ENCODE measurements at regions not wholly inside any gene's neighbourhood (a gene's known extent, or its start where the extent isn't known, plus 50 kb on each side); places are given as distances from the start of the nearest gene placed in this dataset.

GRCh38 chr4:134326866-134327265 lies 125.3 kb upstream of the PABPC4L start:
- no peaks in the 10 kb centered on the region for H3K27me3 ChIP-seq
- no peak for TF ChIP-seq CTCF (IDR thresholded peaks at IDR 0.05)
- TF ChIP-seq POLR2AphosphoS5 (IDR thresholded peaks at IDR 0.05) = no peak
- no peak for TF ChIP-seq EP300 (IDR thresholded peaks at IDR 0.05)
- no peak for TF ChIP-seq POLR2A (IDR thresholded peaks at IDR 0.05)
- no peaks in the 10 kb centered on the region for H3K9me3 ChIP-seq
- WGBS, 2 donors (ENCODE audit: low coverage in 1 of 2) = 93 to 94% methylated on average over 12 to 13 of the region's 16 CpGs
- no peak overlapping the region for H3K27ac ChIP-seq
- H3K36me3 ChIP-seq = no peaks in the 10 kb centered on the region
- no peak overlapping the region for H3K4me3 ChIP-seq
- H3K4me1 ChIP-seq = no peaks in the 10 kb centered on the region
- ATAC-seq = no peak

GRCh38 chr4:134324179-134324578 lies 122.6 kb upstream of the PABPC4L start:
- ATAC-seq = no peak
- Histone ChIP-seq H3K36me3 (no peaks in the 10 kb centered on the region), H3K9me3 (no peaks in the 10 kb centered on the region), H3K4me1 (no peaks in the 10 kb centered on the region), H3K4me3 (no peak overlapping the region), H3K27ac (no peak overlapping the region), H3K27me3 (no peaks in the 10 kb centered on the region)
- WGBS, 2 donors (ENCODE audit: low coverage in 1 of 2) = 70 to 86% methylated on average over 1 of the region's 1 CpG
- TF ChIP-seq POLR2AphosphoS5 (IDR thresholded peaks at IDR 0.05) = no peak
- TF ChIP-seq CTCF (IDR thresholded peaks at IDR 0.05) = no peak
- TF ChIP-seq EP300 (IDR thresholded peaks at IDR 0.05) = no peak
- no peak for TF ChIP-seq POLR2A (IDR thresholded peaks at IDR 0.05)

- ATAC-seq = no peak
- Histone ChIP-seq H3K4me1 (no peaks in the 10 kb centered on the region), H3K9me3 (peaks cover 0 to 6% (median 0%) of the 10 kb centered on the region in 3 donors), H3K27me3 (no peaks in the 10 kb centered on the region), H3K4me3 (no peak overlapping the region), H3K36me3 (no peaks in the 10 kb centered on the region), H3K27ac (no peak overlapping the region)
- TF ChIP-seq CTCF (IDR thresholded peaks at IDR 0.05) (no peak), EP300 (IDR thresholded peaks at IDR 0.05) (no peak), POLR2AphosphoS5 (IDR thresholded peaks at IDR 0.05) (no peak), POLR2A (IDR thresholded peaks at IDR 0.05) (no peak)
- 32 to 75% methylated on average over 1 to 2 of the region's 2 CpGs for WGBS, 2 donors (ENCODE audit: low coverage in 1 of 2)
Measured at GRCh38 chr4:134320048-134320447, 118.5 kb upstream of the PABPC4L start.

GRCh38 chr4:134313591-134313990 lies 112.0 kb upstream of the PABPC4L start:
- ATAC-seq = no peak
- Histone ChIP-seq H3K9me3 (peaks cover 0 to 6% (median 0%) of the 10 kb centered on the region in 3 donors), H3K4me3 (no peak overlapping the region), H3K27me3 (no peaks in the 10 kb centered on the region), H3K36me3 (no peaks in the 10 kb centered on the region), H3K4me1 (no peaks in the 10 kb centered on the region), H3K27ac (no peak overlapping the region)
- WGBS, 2 donors (ENCODE audit: low coverage in 1 of 2) = 57 to 67% methylated on average over 2 of the region's 2 CpGs
- no peak for TF ChIP-seq EP300 (IDR thresholded peaks at IDR 0.05)
- no peak for TF ChIP-seq POLR2AphosphoS5 (IDR thresholded peaks at IDR 0.05)
- TF ChIP-seq CTCF (IDR thresholded peaks at IDR 0.05) = no peak
- TF ChIP-seq POLR2A (IDR thresholded peaks at IDR 0.05) = no peak

GRCh38 chr4:134309715-134310114 lies 108.1 kb upstream of the PABPC4L start:
- no peaks in the 10 kb centered on the region for H3K27me3 ChIP-seq
- no peaks in the 10 kb centered on the region for H3K9me3 ChIP-seq
- H3K36me3 ChIP-seq = no peaks in the 10 kb centered on the region
- H3K4me1 ChIP-seq = no peaks in the 10 kb centered on the region
- TF ChIP-seq EP300 (IDR thresholded peaks at IDR 0.05) (no peak), CTCF (IDR thresholded peaks at IDR 0.05) (no peak), POLR2AphosphoS5 (IDR thresholded peaks at IDR 0.05) (no peak), POLR2A (IDR thresholded peaks at IDR 0.05) (no peak)
- H3K4me3 ChIP-seq = no peak overlapping the region
- H3K27ac ChIP-seq = no peak overlapping the region
- no peak for ATAC-seq
- 83 to 93% methylated on average over 1 to 2 of the region's 2 CpGs for WGBS, 2 donors (ENCODE audit: low coverage in 1 of 2)

Data from gastroesophageal sphincter (tissue), 4 donors.